Stimulated activated naive CD8-positive, alpha-beta T cell treated with anti-CD3 and anti-CD28 coated beads, Interleukin-15, Interleukin-2, amounts not matched to agents 100 ng/mL and 50 ng/mL, for 24 hours (primary cell): ENCODE measurements at regions not wholly inside any gene's neighbourhood (a gene's known extent, or its start where the extent isn't known, plus 50 kb on each side); places are given as distances from the start of the nearest gene placed in this dataset.
"Not testable (repeated sequence)": the region's sequence is repeated elsewhere in the genome, so short reads cannot be mapped to it uniquely, and the experiment has no call there.

Experiments used
- H3K27ac Mint-ChIP-seq: one replicate; pipeline ENCODE4 v1.8.0; 2021; ENCODE audit warnings: mild to moderate bottlenecking, mixed read lengths
- H3K27me3 Mint-ChIP-seq: one replicate; pipeline ENCODE4 v1.8.0; 2021; ENCODE audit warnings: mixed read lengths
- H3K36me3 Mint-ChIP-seq: one replicate; pipeline ENCODE4 v1.8.0; 2021; ENCODE audit warnings: low read depth, mixed read lengths
- H3K4me1 Mint-ChIP-seq: one replicate; pipeline ENCODE4 v1.8.0; 2021; ENCODE audit warnings: low read depth, mixed read lengths
- H3K4me3 Mint-ChIP-seq: one replicate; pipeline ENCODE4 v1.8.0; 2021; ENCODE audit warnings: mild to moderate bottlenecking, mixed read lengths
- H3K9me3 Mint-ChIP-seq: one replicate; pipeline ENCODE4 v1.8.0; 2021; ENCODE audit warnings: mixed read lengths

DNA sequence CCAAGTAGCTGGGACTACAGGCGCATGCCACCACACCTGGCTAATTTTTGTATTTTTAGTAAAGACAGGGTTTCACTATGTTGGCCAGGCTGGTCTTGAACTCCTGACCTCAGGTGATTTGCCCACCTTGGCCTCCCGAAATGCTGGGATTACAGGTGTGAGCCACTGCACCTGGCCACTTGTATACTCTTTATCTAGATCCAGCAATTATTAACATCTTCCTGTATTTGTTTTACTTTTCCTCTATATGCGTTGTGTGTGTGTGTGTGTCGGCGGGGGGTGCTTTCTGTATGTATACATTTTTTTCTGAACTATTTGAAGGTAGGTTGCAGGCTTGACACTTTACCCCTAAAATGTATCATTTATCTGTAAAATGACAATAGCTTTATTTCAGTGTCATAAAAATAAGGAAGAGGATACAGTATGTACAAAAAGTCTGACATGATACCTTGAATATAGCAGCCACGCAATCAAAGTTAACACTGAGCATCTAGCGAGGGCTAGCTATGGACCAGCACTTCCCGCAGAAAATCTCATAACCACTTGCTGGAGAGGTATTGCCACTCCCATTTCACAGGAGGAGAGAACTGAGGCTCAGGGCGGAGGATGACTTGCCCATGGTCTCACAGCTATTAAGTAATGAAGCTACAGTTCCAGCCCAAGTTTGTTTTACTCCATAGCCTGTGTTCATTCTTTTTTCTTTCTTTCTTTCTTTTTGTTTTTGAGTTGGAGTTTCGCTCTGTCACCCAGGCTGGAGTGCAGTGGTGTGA, 251.3 kb downstream of the MYCN start:
- Mint-ChIP-seq H3K27me3 (peaks cover 3% of the 10 kb centered on the region), H3K9me3 (no peaks in the 10 kb centered on the region), H3K4me3 (no peak overlapping the region), H3K4me1 (no peaks in the 10 kb centered on the region), H3K36me3 (no peaks in the 10 kb centered on the region), H3K27ac (no peak overlapping the region)

DNA sequence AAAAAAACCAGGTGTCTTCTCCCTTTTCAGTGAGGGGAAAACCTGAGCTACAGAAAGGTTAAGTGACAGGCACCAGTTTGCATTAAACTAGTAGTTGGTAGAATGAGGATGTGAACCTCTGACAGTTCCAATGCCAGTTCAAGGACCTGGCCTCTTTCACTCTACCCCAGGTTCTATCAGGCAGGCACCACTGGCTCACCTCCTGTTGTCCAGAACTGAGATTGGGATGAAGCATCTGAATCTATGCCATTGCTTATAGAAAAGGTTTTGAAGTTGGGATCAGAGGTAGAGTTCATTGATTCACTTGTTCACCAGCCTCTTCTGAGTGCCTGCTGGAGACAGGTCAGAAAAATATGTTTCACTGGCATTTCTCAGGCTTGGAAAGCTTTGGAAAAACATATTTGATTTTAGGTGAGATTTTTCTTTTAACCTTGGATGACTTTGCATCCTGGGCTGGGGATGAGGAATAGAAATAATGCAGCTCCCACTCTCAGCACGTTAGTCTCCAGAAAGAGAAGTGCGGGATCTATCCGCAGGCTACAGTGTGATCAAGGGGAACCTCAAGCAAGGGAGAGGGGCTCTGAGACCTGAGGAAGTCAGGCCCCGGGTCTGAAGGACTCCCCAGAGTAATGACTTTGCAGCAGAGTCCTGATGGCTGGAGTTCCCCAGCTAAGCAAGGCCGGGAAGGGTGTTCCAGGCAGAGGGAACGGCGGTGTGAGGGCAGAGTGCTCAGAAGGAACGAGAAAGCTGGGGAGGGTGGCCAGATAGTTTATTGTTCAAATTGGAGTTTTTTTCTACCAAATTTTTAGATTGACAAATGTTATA, 250.3 kb downstream of the MYCN start:
- Mint-ChIP-seq H3K4me1 (no peaks in the 10 kb centered on the region), H3K9me3 (no peaks in the 10 kb centered on the region), H3K27ac (no peak overlapping the region), H3K36me3 (no peaks in the 10 kb centered on the region), H3K27me3 (peaks cover 3% of the 10 kb centered on the region), H3K4me3 (no peak overlapping the region)

DNA sequence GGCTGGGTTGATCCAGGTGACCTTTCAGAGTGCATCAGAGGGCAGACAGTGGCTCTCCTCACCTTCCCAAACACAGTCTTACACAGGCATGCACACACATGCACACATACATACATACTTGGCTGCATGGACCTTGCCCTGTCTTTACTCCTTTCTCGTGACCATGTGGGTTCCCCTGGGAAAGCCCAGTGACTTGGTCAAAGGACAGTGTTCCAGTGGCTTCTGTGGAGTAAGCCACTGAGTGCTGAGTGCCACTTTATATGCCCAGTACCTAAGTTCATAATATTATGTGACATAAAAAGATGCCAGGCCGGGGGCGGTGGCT, 249.4 kb downstream of the MYCN start:
- H3K9me3 Mint-ChIP-seq = no peaks in the 10 kb centered on the region

DNA sequence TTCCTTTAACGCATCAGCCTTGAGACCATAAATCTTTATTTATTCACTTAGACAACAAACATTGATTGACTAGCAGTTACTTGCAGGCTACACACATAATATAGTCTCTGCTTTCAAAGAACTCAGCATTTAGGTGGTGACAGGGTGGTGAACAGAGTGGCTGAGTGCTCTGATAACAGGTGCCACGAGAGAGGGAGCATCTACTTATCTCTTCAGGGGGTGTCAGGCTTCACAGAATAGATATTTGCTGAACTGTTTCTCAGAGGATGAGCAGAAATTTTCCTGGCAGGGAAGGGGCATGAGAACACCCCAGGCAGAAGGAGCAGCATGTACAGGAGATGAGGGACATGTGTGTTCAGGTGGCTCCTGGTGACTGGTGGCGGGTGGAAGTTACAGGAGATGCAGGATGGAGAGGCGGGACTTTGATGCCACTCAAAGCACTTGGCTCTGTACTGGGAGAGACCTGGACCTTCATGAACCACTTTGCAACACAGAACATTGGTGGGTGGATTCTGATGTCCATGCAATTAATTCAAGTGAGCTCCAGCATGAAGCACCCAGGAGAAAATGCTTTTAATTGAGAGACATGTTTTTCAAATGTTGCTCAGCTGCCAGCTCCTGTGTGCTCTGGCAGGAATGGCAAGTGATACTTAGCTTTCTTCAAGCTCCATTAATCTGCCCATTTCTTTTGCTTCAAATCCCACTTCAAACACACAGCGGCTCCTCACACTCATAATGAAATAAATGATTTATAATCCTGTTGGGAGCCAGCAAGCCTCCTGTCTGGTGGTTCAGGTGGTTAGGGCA, 248.9 kb downstream of the MYCN start:
- Mint-ChIP-seq H3K4me1 (no peaks in the 10 kb centered on the region), H3K36me3 (no peaks in the 10 kb centered on the region), H3K27ac (no peak overlapping the region), H3K27me3 (peaks cover 6% of the 10 kb centered on the region), H3K4me3 (no peak overlapping the region), H3K9me3 (no peaks in the 10 kb centered on the region)

More for the DNA sequence above, 249.4 kb downstream of the MYCN start:
- H3K4me3 Mint-ChIP-seq = no peak overlapping the region
- no peak overlapping the region for H3K27ac Mint-ChIP-seq
- H3K36me3 Mint-ChIP-seq = no peaks in the 10 kb centered on the region
- peaks cover 3% of the 10 kb centered on the region for H3K27me3 Mint-ChIP-seq
- no peaks in the 10 kb centered on the region for H3K4me1 Mint-ChIP-seq

DNA sequence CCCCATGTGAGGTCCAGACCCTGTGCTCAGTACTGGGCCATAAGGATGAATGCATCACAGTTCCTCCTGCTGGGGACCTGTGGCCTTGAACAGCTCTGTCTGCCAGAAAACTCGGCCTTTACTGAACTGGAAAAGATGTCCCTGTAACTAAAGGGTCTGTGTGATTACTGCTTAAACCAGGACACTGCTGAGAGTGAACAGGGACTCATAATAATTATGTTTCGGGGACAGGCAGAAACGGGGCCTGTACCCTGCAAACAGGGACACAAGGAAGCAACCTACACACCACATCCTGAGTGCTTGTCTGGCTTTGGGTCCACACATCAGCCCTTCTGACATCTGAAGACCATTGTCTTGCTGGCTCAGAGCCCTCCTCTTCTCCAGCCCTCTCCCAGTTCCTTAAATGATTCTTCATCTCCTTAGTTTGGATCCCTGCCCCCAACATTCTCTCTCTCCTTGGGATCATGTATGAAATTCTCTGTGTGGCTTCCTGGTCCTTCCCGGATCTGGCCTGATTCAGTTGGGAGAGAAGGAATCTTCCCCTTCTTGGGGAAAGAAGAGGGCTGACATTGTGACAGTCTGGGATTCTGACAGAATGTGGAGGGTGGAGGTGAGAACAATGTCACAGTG, 248.0 kb downstream of the MYCN start:
- Mint-ChIP-seq H3K36me3 (no peaks in the 10 kb centered on the region), H3K4me3 (no peak overlapping the region), H3K4me1 (no peaks in the 10 kb centered on the region), H3K9me3 (no peaks in the 10 kb centered on the region), H3K27ac (no peak overlapping the region), H3K27me3 (peaks cover 7% of the 10 kb centered on the region)

DNA sequence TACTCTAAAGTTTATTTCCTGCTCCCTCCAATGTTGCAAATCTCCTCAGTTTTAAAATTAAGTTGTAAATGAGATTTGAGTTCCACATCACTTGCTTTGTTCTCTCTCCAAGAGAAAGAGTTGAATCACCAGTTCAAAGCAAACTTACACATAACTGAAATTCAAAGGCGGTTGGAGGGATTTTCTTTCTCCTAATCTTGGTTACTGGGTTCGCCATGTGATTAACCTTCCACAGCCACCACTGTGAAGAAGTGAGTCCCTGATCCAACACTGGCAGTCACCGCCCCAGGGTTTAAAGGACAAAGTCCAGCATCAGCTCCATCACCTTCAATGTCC, 247.1 kb downstream of the MYCN start:
- H3K4me1 Mint-ChIP-seq = no peaks in the 10 kb centered on the region
- H3K27me3 Mint-ChIP-seq = peaks cover 9% of the 10 kb centered on the region
- H3K4me3 Mint-ChIP-seq = no peak overlapping the region
- no peaks in the 10 kb centered on the region for H3K36me3 Mint-ChIP-seq
- H3K9me3 Mint-ChIP-seq = no peaks in the 10 kb centered on the region
- H3K27ac Mint-ChIP-seq = no peak overlapping the region

DNA sequence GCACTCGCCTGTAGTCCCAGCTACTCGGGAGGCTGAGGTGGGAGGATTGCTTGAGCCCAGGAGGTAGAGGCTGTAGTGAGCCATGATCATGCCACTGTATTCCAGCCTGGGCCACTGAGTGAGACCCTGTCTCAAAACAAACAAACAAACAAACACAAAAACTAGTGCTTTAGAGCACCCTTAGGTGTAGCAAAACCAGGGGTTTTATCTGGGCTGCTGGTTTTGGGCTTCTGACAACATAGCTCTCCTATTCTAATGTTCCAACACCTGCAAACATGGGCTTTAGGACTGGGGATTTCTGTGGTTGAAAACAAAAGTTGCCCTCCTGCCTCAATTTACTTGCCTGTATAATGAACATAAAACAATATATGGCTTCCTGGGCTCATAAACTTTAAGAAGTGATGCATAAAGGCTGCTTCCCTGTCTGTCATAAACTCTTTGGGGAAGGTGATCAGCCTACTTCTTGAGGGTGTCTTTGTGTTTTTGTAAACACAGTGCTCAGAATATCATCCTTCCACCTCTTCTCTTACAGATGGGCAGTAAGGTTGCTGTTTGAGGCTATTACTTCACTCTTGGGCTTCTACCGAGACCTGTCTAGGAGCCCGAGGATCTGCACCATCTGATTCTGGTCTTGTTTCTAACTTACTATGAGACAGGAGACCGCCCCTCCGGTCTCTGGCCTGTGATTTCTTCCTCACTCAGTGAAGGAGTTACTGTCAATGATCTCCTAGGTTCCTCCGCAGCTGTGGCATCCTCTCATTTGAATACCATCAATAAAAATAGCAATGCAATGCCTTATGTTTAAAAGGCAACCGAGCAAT, 246.5 kb downstream of the MYCN start:
- Mint-ChIP-seq H3K4me1 (no peaks in the 10 kb centered on the region), H3K4me3 (no peak overlapping the region), H3K27me3 (peaks cover 9% of the 10 kb centered on the region), H3K36me3 (no peaks in the 10 kb centered on the region), H3K9me3 (no peaks in the 10 kb centered on the region), H3K27ac (no peak overlapping the region)

DNA sequence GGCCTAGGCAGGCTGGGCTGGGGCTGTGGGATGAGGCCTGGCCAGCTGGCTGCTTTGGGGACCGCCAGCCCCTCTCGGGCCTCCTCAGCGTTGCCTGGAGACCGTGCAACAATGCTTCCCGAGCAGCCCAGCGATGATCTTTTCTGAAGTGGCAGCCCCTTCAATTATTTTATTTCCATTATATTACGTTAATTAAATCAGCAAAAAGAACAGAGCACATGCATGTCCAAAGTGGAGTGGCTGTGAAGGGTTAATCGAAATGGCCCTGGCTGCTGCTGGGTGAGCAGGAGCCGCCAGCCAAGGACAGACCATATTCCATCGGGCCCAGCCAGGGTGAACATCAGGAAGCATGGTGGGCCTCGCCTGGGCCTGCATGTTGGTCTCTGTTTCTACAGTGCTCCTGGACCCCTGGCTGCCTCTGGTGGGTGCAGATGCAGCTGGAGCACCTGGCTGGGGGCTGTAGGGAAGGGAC, 245.5 kb downstream of the MYCN start:
- Mint-ChIP-seq H3K9me3 (no peaks in the 10 kb centered on the region), H3K27ac (no peak overlapping the region), H3K4me1 (no peaks in the 10 kb centered on the region), H3K4me3 (no peak overlapping the region), H3K36me3 (no peaks in the 10 kb centered on the region), H3K27me3 (peaks cover 9% of the 10 kb centered on the region)

DNA sequence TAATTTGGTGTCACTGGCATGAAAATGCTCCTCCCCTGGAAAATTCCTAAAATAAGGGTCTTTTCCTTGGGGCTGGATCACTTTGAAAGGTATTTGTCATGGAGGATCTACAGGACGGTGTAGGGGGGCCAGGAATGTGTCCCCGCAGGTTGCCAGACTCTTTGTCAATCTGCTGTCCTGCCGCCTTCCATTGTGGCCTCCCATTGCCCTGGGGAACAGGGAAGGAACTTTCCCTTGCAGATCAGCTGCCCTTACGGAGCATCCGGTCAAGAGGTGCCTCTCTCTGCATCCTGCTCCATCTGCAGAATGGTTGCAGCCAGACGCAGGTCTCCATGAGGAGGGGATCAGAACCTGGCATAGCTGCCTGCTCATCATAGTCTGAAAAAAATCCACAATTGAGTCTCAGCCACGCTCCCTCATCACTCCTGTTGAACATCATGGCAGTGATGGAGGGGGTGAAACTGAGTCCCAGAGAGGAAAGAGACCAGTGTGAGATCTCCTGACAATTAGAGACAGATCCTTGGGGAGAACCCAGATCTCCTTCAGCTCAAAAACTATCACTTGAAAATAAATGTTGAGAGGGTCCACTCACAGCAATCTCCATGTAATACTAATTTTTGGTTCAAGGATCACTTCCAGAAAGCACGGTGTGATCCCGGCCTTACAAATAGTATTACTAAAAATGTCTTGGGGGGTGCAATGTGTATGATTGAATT, 244.8 kb downstream of the MYCN start:
- H3K4me1 Mint-ChIP-seq = no peaks in the 10 kb centered on the region
- H3K27me3 Mint-ChIP-seq = peaks cover 9% of the 10 kb centered on the region
- no peak overlapping the region for H3K27ac Mint-ChIP-seq
- H3K36me3 Mint-ChIP-seq = no peaks in the 10 kb centered on the region
- no peak overlapping the region for H3K4me3 Mint-ChIP-seq
- H3K9me3 Mint-ChIP-seq = no peaks in the 10 kb centered on the region

DNA sequence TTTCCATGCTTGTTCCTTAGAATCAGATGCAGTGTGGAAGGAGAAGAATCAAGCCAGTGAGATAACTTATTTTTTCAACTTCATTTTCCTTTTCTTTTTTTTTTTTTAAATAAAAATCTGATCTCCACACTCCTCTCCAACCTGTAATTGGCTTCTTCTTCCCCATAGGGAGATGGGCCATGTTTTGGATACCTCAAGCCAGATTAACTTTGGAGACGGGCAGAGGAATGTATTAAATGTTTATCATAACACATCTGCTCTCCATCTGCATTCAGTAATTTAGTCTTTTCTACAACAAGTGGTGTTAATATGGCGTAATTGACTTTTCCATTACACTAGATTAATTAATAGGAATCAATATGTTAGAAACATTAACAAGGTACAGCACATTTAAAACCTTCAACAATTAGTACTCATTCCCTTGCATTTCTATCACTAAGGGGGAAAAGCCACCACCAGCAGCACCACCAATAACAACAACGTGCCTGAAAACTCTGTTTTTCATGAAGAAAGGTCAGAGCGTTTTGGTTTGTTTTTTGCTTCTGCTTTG, 244.1 kb downstream of the MYCN start:
- H3K27me3 Mint-ChIP-seq = peaks cover 9% of the 10 kb centered on the region
- H3K9me3 Mint-ChIP-seq = no peaks in the 10 kb centered on the region
- H3K27ac Mint-ChIP-seq = no peak overlapping the region
- H3K4me1 Mint-ChIP-seq = no peaks in the 10 kb centered on the region
- H3K36me3 Mint-ChIP-seq = no peaks in the 10 kb centered on the region
- H3K4me3 Mint-ChIP-seq = no peak overlapping the region

DNA sequence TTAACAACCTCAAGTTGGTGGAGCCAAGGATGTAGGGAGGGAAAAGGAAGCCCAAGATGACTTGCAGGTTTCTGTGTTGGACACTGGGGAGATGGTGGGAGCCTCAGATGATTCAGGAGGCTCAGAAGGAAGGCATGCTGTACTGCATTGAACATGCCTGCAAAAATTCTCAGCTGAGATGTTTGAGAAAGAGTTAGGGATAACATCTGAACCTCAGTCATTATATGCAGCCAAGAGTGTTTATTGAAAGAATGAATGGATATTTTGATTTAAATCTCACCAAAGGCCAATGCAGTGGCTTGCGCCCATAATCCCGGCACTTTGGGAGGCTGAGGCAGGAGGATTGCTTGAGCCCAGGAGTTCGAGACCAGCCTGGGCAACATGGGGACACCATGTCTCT, 243.0 kb downstream of the MYCN start:
- Mint-ChIP-seq H3K27ac (no peak overlapping the region), H3K27me3 (peaks cover 6% of the 10 kb centered on the region), H3K36me3 (no peaks in the 10 kb centered on the region), H3K9me3 (no peaks in the 10 kb centered on the region), H3K4me1 (no peaks in the 10 kb centered on the region), H3K4me3 (no peak overlapping the region)

DNA sequence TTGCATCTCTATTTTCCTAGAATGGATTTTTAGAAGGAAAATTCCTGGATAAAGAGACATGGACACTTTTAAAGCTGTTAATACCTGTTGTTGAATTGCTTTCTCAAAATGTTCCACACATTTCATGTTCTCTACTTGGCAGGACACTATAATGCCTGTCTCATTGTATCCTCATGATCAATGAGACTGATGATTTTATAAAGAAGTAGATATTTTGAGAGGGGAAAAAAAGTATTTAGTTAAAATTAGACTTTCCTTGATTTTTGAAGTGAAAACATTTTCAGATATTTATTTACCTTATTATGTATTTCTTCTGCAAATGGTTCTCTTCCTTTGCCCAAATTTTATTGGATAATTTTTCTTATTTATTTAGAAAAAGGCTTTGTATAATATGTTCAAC, 242.5 kb downstream of the MYCN start:
- no peaks in the 10 kb centered on the region for H3K36me3 Mint-ChIP-seq
- no peaks in the 10 kb centered on the region for H3K4me1 Mint-ChIP-seq
- no peaks in the 10 kb centered on the region for H3K9me3 Mint-ChIP-seq
- peaks cover 6% of the 10 kb centered on the region for H3K27me3 Mint-ChIP-seq
- no peak overlapping the region for H3K4me3 Mint-ChIP-seq
- no peak overlapping the region for H3K27ac Mint-ChIP-seq

DNA sequence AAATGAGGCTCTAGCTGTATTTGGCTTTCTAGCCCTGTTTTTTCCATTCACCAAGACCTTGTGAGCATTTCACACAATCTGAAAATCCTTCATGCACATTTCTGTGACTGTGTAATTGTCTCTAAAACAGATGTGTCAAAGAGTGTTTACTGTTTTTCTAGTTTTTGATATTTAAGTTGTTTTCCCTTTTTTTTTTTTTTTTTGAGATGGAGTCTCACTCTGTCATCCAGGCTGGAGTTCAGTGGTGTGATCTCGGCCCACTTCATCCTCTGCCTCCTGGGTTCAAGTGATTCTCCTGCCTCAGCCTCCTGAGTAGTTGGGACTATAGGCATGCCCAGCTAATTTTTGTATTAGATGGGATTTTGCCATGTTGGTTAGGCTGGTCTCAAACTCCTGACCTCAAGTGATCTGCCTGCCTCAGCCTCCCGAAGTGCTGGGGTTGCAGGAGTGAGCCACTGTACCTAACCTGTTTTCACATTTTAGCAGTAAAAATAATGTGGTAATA, 242.0 kb downstream of the MYCN start:
- H3K27me3 Mint-ChIP-seq, H3K4me1 Mint-ChIP-seq, H3K36me3 Mint-ChIP-seq, H3K9me3 Mint-ChIP-seq, H3K4me3 Mint-ChIP-seq, H3K27ac Mint-ChIP-seq: not testable (repeated sequence)
